Myocyte (in vitro differentiated cells): ENCODE measurements at regions not wholly inside any gene's neighbourhood (a gene's known extent, or its start where the extent isn't known, plus 50 kb on each side); places are given as distances from the start of the nearest gene placed in this dataset.
"Not testable (repeated sequence)": the region's sequence is repeated elsewhere in the genome, so short reads cannot be mapped to it uniquely, and the experiment has no call there.

Experiments
- DNase-seq: peaks from one replicate; pipeline ENCODE4 v3.0.0-alpha.2; 2012; ENCODE audit warnings: low read depth

DNA sequence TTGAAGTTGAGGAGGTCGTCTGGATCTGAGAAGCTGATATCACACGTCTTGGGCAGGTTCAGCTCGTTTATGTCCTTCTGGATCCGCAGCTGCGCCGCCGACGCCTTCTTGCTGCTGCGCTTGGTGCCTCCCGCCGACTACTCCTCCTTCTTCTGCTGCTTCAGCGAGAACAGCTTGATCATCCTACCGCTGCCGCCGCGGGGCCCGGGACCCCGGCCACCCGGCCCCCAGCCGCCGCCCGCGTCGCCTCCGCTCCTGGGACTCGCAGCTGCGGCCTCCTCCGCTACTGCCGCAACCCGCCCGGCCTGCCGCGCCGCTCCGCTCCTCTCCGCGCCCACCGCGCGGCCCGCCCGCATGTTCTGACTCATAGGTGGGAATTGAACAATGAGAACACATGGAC is 1710.6 kb downstream of the TP53TG3F start:
- DNase-seq, result not testable (repeated sequence)

- DNase-seq, result no peak
Observed at GRCh38 chr16:35170610-35171009, 1711.2 kb downstream of the TP53TG3F start.

DNA sequence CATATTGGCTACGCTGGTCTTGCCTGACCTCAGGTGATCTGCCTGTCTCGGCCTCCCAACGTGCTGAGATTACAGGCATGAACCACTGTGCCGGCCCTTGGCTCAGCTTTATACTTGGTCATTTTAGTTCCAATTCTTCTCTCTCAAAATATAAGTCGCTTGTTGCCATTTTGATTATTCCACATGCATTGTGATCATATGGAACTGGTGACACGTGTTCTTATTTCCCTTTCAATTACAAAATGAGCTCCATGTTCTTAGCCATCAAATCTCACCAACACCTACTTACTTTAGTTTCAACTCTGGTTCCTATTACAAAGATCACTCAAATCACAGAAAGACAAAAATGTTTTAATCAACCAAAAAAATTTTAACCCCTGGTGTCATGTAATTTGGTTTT is 1711.7 kb downstream of the TP53TG3F start:
- no peak for DNase-seq

DNA sequence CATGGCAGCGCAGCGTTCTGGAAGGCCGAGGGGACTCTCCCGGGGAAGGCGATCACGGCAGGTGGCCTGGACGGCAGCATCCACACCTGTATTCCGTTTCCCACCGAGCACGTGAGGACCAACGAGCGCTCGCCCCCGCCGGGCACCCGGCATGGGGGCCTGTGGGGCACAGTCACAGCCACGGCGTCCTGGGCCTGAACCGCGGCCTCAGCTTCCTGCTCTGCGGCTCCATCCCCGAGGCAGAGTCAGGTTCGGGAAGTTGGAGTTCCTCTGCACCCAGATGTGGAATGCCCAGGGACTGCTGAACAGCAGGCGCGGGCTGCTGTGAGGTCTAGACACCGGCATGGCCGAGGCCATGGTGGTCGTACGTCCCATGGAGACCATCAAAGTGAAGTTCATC is 1713.9 kb downstream of the TP53TG3F start:
- no peak for DNase-seq

DNA sequence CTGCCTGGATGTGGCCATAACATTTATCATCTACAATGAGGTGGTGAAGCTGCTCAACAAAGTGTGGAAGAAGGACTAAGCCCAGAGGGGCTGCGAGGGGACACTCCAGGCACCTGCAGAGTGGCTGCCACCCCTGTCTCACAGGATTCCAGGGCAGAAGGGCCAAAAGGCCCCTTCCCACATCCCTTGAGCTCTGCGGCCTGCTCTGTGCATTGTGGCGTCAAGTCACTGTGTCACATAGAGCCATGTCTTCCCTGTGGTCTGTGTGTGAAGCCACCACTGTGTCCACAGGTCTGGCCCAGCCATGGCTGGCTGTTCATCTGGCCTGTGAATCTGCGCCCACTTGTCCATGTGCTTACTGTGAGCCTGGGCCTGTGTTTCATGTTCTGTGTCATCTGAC is 1714.6 kb downstream of the TP53TG3F start:
- no peak for DNase-seq

GRCh38 chr16:35176449-35176848 is 1717.0 kb downstream of the TP53TG3F start:
- DNase-seq, result no peak

- DNase-seq, result no peak
Observed at GRCh38 chr16:35177851-35178250, 1718.4 kb downstream of the TP53TG3F start.

DNA sequence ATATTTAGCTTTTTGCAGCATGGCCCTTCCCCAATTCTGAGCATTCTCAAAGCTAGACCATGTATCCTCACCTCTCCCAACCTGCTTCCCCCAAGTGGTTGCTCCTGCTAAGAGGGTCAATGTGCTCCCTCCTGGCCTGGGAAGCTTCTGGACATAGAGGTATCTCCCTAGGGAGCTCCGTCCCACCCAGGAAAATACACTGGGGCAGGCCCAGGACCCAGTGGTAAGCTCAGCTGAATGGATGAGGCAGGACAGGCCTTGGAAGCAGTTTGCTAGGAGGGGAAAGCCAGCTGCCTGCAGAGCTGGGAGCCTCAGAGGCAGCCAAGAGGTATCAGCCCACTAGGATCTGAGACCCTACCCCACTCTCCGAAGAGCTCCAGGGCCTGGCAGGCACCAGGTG is 1721.6 kb downstream of the TP53TG3F start:
- no peak for DNase-seq

- DNase-seq, result no peak
Observed at GRCh38 chr16:35181422-35182030, 1722.1 kb downstream of the TP53TG3F start.

GRCh38 chr16:35182043-35182677 is 1722.7 kb downstream of the TP53TG3F start:
- no peak for DNase-seq

- no peak for DNase-seq
Observed at GRCh38 chr16:35182943-35183550, 1723.6 kb downstream of the TP53TG3F start.

DNA sequence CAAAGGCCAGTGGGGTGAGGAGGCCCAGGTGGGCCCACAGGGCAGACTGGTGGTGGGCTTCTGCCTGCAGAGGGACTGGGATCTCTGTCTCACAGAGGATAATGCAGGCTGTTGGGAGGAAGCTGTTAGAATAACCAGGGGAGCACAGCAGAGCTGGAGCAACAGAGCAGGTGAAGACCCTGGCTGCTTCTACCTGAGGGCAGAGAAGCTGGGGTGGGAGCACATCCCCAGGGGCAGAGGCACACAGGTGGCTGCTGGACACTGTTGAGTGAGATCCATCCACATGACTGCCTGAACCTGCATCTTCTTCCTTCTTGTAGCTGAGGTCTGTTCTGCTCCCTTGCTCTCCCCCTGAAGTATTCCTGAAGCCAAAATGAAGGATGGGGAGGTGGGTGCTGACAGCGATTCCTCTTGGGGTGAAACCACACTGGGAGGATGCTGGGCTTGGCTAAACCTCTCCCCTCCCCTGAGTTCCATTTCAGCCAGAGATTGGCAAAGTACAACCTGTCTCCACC is 1725.0 kb downstream of the TP53TG3F start:
- no peak for DNase-seq

GRCh38 chr16:35185366-35186044 is 1726.1 kb downstream of the TP53TG3F start:
- no peak for DNase-seq

DNA sequence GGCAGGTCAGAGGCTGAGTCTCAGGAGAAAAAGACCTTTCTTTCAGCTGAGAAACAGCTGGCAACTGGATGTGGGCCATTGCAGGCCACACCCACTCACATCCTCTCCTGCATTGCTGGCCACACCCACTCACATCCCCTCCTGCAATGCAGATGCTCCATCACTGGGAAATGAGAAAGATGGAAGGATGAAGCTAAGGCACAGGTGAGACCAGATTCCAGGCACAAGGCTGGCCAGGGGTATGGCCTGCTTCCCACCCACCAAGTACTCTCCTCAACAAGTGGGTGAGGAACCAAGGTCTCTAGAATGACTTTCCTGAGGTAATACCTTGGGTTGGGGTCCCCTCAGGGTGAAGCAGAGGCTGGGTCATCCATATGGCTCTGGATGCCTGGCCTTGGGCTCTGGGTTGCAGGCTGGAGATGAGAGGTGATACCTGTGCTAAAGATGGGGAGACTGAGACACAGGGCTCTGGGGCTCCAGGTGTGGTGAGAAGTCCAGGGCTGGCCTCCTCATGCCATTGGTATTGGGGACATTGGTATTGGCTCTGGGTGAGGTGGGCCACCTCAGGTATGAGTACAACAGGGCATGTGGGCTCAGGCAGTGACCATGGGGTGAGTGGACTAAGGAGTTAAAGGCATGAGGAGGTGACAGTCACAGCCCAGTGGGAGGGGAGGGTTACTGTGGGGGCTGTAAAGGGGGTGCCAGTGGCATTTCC is 1726.8 kb downstream of the TP53TG3F start:
- DNase-seq, result no peak

- DNase-seq, result no peak
Observed at GRCh38 chr16:35187665-35188225, 1728.3 kb downstream of the TP53TG3F start.

DNA sequence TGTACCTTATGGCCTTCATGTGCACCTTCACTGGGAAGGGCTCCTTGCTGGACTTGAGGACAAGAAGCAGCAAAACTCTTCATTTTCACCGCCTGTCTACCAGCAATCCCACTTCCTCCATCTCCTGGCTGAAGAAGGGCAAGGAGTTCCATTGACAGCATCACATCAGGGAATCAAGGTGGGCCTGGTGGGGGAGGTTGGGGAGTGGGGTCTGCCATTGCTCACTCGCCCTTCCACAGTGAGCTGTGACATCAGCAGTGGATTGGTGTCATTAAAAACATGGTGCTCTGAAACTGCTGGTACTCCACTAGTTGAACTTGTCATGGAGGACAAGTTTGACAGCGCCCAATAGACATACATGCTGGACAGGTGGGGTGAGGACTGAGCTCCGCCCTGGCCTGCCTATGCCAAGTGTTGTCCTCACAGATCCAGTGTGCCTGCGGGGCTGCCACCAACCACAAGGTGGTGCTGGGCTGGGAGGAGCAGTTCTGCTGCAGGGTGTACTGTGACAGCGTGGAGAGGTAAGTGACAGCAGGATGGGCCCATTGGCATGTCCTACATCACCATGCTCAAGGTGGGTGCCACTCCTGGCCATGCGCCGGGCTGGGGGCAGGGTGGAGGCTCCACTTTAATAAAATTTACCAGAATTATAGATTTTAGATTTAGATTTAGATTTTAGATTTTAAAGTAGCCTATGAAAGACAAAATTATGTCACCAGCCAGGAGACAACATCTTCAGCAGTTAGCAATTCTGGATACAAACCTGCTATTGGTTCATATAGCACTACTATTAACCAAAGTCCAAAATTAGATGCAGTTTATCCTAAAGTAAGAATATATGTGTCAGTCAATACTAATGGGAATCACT is 1729.1 kb downstream of the TP53TG3F start:
- no peak for DNase-seq

- no peak for DNase-seq
Observed at GRCh38 chr16:35192993-35193392, 1733.6 kb downstream of the TP53TG3F start.

DNA sequence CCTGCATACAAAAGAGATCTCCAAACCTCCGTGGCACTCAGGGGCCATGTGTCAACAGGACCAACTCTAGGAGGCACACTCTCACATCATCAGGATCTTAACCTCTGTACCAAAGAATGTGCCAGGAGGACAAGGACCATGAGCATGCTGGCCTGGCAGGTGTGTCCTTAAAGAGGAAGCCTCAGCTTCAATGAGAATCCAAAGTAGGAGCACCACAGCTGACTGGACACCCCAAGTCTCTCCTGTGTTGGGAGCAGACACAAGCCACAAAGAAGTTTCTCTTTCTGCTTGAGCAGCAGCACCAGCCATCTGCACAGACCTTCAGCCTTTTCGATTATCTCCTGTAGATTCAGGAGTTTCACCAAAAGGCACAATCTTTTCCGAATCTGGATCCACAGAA is 1734.5 kb downstream of the TP53TG3F start:
- no peak for DNase-seq

GRCh38 chr16:35194681-35195080 is 1735.3 kb downstream of the TP53TG3F start:
- DNase-seq, result no peak
